DMS 273 treated with DMSO at 0.1 percent for 48 hours (cell line): ENCODE measurements at regions not wholly inside any gene's neighbourhood (a gene's known extent, or its start where the extent isn't known, plus 50 kb on each side); places are given as distances from the start of the nearest gene placed in this dataset.

Experiments used
- DNase-seq: peaks from one replicate; lab custom pipeline; 2025; lab: John Stamatoyannopoulos, UW

- no peak for DNase-seq
Observed at GRCh38 chr13:95352486-95352885, 51.2 kb upstream of the ABCC4 start.

- DNase-seq: no peak
Observed at GRCh38 chr13:95354156-95354555, 52.9 kb upstream of the ABCC4 start.

- DNase-seq: no peak
Observed at GRCh38 chr13:95354680-95355487, 53.6 kb upstream of the ABCC4 start.

- no peak for DNase-seq
Observed at GRCh38 chr13:95355494-95355893, 54.2 kb upstream of the ABCC4 start.

GRCh38 chr13:95356916-95357315 is 55.7 kb upstream of the ABCC4 start:
- DNase-seq: no peak

GRCh38 chr13:95357875-95358274 is 56.6 kb upstream of the ABCC4 start:
- DNase-seq: no peak

- DNase-seq: no peak
Observed at GRCh38 chr13:95360052-95360451, 58.8 kb upstream of the ABCC4 start.

GRCh38 chr13:95360464-95361097 is 59.3 kb upstream of the ABCC4 start:
- no peak for DNase-seq

GRCh38 chr13:95361686-95362085 is 60.4 kb upstream of the ABCC4 start:
- no peak for DNase-seq

GRCh38 chr13:95362666-95363065 is 61.4 kb upstream of the ABCC4 start:
- DNase-seq: no peak

- no peak for DNase-seq
Observed at GRCh38 chr13:95367309-95367843, 66.1 kb upstream of the ABCC4 start.

- no peak for DNase-seq
Observed at GRCh38 chr13:95368998-95369397, 67.7 kb upstream of the ABCC4 start.

GRCh38 chr13:95375706-95376105 is 74.5 kb upstream of the ABCC4 start:
- DNase-seq: no peak

- no peak for DNase-seq
Observed at GRCh38 chr13:95378603-95379002, 77.4 kb upstream of the ABCC4 start.

- peak; percentile 40 for DNase-seq
Observed at GRCh38 chr13:95380468-95381211, 79.4 kb upstream of the ABCC4 start.

- DNase-seq: no peak
Observed at GRCh38 chr13:95381212-95381527, 79.9 kb upstream of the ABCC4 start.

- DNase-seq: no peak
Observed at GRCh38 chr13:95382411-95382810, 81.2 kb upstream of the ABCC4 start.

- DNase-seq: no peak
Observed at GRCh38 chr13:95382916-95383315, 81.7 kb upstream of the ABCC4 start.

GRCh38 chr13:95385373-95385772 is 84.1 kb upstream of the ABCC4 start:
- DNase-seq: no peak

- no peak for DNase-seq
Observed at GRCh38 chr13:95385798-95386197, 84.5 kb upstream of the ABCC4 start.

- no peak for DNase-seq
Observed at GRCh38 chr13:95386370-95386769, 85.1 kb upstream of the ABCC4 start.

- no peak for DNase-seq
Observed at GRCh38 chr13:95387733-95388207, 86.5 kb upstream of the ABCC4 start.
